HuH-7.5 (cell line): ENCODE measurements at regions not wholly inside any gene's neighbourhood (a gene's known extent, or its start where the extent isn't known, plus 50 kb on each side); places are given as distances from the start of the nearest gene placed in this dataset.

Source experiments
- DNase-seq: peaks from one replicate; pipeline ENCODE4 v3.0.0; 2011; ENCODE audit warnings: low spot score

DNA sequence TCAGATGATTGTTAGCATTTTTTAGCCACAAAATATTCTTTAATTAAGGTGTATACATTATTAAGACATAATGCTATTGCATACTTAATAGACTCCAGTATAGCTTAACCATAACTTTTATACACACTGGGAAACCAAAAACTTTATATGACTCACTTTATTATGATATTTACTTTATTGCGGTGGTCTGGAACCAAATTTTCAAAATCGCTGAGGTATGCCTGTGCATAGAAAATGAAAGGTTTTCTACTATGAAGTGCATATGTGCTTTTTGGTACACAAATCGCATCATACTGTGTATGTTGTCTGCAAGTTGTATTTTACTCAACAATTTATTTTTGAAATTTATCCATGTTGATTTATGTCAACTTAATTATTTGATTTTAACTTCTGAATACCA lies 875.1 kb downstream of the SLC4A3 start:
- no peak for DNase-seq

DNA sequence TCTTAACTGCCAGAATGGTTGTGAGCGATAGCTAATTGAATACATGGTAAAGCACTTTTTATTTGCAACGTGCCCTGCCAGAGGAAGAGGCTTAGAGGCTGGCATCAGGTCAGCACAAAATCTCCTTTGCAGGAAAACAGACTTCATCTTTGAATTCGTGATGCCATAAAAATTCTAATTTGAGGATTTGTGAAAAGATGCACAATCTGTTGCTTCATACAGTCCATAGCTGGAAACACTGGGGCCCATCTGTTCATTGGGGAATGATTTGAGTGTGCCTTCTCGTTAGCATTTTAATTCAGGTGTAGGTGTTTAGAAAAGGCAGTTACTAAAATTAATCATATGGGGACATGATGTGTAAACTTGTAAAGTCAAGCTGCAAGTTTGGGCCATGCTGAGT lies 876.0 kb downstream of the SLC4A3 start:
- DNase-seq, result no peak

DNA sequence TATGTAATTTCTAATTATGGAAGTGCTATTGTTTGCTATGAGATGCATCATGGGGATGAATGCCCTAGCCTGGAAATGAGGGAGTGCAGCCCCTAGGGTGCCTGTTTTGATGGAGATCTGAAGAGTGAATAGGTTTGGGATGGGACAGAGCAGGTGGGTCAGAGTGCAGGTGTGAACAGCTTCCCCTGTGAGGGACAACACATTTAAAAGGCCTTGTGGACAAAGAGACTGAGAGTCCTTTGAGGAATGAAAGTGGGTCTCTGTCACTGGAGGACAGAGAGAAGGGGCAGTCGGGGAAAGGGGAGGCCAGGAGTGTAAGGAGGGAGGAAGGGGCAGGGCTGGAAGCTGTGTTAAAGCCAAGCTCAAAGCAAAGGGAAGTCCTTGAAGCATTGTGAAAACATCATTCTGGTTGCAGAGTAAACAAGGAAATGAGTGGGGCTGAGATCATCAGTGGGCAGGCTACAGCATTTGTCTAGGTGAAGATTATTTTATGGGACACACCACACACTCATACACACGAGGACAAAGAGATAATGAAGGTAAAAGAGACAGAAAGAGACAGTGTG lies 877.6 kb downstream of the SLC4A3 start:
- no peak for DNase-seq

DNA sequence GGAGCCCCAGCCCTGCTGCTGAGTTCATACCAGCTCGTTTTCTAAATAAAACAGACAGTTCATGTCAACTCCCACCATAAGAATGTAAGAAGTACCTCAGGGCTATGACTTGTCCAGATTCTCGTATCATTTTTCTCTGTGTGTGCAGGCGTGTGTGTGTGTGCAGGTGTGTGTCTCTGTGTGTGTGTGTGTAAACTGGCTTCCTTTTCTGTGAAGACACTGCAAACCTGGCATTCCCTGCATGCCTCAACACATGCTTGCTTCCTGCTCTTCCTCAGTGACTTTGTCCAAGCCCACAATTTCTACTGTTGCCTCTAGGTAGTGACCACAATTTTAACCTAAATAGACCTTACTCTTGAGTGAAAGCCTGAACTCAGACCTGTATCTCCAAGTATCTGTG lies 879.0 kb downstream of the SLC4A3 start:
- no peak for DNase-seq

DNA sequence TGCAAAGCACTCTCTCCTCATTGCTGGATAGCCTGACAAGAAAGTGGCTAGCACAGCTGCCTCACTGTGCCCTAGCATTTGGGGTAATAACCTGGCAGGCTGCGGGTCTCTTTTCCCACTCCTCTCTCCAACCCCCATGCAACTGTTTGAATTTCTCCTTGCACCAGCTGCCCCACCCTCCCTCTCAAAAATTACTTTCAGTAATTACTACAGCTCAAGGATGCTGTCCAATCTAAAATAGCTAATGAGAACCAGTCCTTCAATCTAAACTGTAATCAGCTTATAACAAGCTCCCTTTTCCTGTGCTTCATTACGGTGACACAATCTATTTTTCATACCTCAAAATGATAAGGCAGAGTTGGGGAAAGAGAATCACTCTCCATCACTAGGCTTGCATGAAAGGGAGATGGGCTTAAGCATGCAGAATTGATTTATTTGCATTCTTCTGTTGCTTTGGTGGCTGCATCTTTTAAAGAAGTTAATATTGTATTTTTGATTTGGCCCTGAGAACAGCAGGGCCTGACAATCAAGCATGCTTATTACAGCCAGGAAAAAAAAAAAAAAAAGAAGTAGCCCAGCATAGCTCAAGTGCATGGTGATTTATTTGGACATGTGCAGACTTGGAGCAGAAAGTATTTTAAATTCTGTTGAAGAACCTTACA lies 881.8 kb downstream of the SLC4A3 start:
- no peak for DNase-seq

DNA sequence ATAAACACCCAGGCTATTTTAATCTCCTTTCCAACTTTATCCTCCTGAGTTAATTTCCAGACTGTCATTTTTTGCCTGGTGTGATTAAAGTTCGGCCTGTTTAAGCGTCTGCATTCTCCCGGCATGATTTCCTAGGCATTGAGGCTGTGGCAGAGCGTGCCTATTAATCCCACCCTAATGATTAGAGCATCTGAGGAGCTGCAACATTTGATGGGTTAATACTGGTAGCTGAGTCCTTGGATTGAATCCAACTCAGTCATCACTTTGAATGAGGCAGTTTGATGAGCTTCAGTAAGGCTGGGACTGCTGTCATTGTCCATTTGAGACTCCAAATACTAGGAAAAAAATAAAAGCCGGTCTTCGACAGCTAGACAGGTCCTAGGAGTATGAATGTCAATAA lies 882.5 kb downstream of the SLC4A3 start:
- no peak for DNase-seq

DNA sequence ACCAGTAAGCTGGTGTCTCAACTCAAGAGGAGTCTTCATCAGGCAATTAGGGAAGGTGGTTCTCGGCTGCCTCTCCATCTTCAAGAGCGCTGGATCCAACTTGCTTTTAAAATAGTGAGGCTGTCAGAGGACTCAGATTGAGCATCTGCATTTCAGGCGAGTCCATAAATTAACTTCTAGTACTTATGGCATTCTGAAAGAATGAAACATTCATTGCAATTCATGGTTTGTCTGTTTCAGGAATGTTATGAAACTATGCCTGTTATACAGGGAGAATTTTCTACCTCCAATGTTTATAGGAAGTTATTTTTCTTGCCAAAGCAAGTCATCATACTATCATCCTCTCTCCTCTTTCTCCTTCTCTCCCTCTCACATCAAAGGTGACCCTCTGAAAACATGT lies 883.2 kb downstream of the SLC4A3 start:
- no peak for DNase-seq

DNA sequence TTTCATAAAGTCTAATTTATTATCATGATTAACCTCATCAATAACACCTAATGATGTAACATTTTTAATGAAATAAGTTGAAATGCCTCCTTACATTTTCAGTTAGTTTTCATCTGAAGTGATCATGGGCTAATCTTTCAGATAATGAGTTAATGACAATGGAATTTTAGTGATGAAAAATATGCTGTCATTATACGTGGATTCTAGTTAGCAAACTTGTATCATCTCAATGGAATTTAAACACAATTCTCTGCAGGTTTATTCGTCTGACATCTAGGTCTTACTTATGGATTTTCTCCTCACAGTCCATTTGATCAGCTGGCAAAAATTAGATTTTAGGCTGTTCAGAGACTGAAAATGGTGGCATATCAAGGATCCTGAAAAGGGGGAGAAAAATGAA lies 885.0 kb downstream of the SLC4A3 start:
- DNase-seq, result no peak

DNA sequence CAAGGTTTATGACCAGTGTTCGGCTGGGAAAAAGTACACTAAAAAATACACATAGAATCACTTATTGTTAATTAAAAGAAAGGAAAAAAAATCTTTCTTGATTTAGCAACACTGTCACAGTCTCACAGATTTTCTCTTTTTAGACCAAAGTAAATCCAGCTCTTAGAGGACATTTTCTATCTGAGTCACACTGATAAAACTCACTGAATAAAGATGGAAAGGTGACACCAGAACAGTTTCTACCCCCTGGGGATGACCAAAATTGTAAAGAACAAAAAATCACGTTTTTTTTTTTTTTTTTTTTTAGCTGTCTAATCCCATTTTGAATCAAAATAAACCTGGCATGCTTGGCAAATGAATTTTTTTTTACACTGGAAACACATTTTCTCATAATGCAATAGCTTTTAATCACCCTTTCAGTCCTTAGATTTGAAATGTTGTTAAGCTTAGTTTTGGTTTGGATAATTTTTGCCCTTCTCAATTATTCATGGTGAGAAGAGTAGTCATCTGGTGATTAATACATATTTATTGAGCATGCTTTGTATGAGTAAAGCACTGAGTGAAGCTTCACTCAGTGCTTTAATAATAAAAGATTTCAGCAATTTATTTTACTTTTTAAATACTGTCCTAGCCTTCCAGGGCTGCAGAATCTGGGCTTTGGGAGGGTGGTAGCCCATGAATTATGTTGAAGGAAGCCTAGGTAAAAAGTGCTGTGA lies 886.3 kb downstream of the SLC4A3 start:
- DNase-seq, result no peak

DNA sequence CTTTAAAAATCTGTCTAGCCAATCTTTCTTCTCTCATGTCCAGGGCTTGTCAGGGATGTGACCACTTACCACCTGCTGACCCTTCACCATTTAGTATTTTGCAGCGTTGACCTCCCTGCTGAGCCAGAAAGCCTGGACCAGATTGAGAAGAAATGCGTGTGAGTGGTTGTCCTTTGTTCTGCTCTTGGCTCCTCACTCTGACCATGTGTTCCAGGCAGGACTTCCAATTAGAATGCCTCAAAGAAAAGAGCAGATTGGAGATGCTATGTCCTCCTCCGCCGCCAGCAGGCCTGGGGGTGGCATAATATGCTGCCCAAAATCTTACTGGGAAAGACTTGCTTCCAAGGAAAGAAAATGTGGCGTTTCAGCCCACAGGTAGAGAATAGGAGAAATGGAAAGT lies 894.1 kb downstream of the SLC4A3 start:
- DNase-seq, result no peak

DNA sequence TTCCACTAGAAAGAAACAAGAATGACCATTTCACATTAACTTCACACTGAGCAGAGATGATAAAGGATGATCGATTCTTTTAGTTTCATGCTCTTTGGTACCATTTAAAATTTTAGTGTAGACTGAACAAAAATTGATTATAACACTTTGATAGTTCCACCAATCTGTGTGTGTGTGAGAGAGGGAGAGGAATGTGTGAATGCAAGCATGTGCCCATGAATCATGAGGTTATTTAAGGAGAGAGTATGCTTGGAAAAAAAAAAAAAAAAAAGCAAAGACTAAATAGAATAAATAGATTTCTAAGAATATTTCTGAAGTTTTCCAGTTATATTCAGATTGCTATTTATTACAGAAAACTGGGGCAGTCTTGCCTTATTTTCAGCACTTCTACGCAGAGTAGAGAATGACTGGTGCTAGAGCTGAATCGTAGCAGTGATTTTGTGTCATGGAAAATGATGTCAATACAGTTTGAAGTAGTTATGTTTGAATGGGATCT lies 900.8 kb downstream of the SLC4A3 start:
- no peak for DNase-seq

DNA sequence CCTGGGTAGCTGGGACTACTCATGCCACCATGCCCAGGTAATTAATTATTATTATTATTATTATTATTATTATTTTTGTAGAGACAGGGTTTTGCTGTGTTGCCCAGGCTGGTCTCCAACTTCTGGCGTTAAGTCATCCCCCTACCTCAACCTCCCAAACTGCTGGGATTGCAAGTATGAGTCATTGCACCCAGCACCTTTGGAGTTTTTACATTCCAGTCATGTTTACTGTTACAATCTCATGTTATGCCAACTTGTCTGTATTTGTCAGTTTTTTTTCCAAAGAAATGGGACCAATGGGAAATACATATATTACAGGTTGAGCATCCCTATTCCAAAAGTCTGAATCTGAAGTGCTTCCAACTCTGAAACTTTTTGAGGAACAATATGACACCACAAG lies 903.8 kb downstream of the SLC4A3 start:
- DNase-seq, result no peak

DNA sequence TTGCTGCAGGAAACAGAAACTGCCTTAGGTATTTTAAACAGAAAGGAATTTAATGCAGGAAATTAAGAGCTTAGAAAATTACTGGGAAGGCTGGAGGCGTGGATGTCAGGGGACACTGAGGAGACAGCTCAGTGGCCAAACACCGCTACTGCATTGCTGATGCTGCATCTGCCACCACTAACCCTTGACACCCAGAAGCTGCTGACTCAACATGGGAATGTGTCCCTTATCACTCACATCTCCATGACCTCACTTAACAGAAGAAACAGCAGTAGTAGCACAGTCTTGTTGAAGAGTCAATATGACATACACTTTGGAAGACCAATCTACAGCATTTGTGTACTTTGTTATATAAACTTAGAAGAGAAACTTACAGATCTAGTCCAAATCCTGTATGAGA lies 906.1 kb downstream of the SLC4A3 start:
- no peak for DNase-seq

DNA sequence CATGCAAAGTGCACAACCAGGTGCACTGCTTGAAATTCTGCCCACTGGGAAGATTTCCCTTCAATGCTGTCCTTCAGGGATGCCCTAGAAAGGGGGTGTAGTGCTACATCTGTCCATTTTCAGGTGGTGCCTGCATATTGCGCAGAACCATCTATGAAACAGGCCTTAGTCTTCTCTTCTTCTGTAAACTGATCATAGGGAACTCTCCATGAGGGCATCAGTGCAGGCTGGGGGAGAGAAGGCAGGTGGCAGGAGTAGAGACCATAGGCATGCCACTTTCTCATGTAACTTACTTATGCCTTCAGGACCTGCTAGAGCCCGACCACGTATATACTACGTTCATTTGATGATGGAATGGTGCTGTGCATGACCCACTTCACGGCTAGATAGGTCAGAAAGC lies 912.1 kb downstream of the SLC4A3 start:
- DNase-seq, result no peak

DNA sequence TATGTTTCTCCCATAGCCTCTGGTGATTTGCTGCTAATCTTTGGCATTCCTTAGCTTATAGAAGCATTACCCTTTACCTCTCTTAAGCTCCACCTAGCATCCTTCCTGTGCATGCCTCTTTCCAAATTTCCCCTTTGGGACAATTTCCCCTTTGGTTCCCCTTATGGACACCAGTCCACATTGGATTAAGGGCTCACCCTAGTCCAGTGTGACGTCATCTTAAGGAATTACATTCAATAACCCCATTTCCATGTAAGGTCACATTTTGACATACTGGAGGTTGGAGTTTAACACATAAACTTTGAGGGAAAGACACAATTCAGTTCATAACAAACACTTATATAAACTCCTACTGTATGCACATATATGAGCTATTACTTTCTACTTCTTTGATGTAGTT lies 916.6 kb downstream of the SLC4A3 start:
- DNase-seq, result no peak

DNA sequence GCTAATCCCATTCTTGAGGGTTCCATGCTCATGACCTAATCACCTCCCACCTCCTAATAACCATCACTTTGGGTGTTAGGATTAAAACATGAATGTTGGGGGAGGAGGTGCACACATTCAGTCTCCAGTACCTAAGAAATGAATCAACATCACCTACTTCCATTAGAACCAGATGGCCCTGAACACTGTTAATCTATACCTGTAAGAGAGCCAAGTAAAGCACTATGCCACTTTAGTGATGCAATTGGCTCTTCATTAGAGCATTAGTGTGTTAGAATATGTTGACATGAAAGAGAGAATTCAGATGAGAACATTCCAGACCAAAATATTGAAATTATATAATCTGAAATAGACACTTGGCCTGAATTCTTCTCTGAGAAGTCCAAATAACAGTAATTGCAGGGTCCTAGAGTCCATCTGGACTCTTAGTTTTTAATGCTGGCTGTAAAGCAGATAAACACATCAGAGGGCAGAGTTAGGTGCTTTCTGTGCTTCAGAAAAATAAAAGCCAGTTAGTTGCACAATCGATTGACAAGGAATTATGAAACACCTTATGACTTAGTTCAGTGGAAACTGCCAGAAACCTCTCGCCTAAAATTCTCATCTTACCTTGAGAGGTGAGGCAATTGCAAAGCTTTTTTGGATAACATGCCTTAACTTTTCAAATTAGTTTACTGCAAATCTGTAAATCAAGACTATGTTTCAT lies 923.7 kb downstream of the SLC4A3 start:
- no peak for DNase-seq

DNA sequence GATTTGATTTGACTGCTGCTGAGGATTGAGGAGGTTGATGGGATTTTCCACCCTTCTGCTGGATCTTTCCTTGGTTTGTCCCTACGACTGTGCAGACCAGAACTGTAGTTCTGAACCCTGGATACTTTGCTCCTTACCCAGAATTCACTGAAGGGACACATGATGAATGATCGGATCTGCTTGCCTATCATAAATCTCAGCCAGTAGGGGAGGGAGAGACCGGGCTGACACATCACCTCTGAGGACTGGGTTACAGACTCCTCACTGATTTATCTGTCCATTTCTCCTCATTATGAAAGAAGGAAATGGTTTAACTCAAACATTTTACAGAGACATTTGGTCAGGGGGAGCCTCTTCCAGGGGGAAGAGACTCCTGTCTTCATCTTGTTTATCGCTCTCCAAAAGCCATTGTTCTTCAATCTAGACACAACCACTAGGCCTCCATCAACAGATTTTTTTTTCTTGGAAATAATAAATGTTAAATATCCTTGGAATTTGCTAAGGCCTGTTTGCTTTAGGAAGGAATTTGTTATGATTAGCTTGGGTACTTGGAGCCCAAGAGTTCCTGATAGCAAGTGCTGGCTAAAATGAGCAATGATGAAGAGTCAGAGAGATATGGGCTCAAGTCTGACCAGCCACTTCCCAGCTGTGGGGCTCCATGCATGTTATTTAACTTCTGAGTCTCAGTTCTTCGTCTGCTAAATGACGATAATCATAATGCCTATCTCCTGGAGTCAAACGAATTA lies 925.5 kb downstream of the SLC4A3 start:
- DNase-seq, result no peak

DNA sequence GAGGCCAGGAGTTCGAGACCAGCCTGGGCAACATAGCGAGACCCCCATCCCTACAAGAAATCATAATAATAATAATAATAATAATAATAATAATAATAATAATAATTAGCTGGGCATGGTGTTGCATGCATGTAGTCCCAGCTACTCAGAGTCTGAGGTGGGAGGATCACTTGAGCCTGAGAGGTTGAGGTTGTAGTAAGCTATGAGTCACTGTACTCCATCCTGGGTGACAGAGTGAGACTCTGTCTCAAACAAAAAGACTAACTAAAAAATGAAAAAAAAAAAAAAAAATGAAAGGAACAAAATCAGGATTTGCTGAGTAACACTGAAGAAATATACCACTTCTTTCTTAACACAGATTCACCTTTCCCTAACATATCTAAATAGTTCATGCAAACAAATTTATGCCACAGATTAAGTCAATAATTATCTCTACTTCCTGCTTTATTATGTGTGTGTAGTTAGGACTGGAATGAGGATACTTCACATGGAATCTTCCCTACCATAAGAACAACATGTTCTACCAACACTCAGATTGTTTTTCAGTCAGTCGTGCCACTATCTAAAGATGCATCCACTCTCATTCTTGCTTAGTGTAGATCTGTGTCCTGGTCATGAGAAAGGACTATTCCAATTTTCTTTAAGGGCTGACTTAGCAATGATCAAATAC lies 928.7 kb downstream of the SLC4A3 start:
- DNase-seq, result no peak

DNA sequence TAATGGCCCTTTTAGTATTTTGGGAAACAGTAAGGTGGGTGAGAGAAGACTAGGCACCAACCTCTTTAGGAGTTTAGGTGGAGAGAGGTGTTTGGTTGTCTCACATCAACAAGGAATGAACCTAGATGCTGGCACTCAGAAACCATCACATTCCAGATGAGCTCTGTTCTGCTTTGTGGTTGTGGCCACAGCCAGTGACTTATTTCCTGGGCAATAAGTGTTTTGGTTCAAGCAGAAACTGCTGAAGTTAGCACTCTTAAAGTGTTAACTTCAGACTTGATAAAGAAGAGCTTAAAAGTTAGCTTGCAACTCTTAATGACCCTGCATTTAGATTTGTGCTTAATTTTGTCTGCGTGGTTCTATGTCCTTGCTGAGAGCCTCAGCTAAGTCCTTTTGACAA lies 929.2 kb downstream of the SLC4A3 start:
- DNase-seq, result no peak

DNA sequence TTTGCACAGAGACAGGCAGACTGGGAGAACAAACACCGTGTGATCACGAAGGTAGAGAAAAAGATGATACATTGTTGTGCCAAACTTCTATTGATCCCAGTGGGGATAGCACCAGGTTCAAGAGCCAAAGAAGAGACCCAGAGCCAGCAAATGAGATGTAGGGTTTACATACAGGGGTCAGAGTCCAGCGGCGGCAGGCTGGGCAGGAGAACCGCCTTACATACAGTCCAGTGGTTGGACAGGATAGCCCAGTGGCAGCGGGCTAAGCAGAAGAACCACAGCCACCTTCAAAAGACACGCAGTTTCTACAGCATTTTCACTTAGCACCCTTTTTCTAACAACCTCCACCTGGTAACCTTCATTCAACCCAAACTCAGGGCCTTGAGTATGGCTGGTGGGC lies 932.8 kb downstream of the SLC4A3 start:
- DNase-seq, result no peak

DNA sequence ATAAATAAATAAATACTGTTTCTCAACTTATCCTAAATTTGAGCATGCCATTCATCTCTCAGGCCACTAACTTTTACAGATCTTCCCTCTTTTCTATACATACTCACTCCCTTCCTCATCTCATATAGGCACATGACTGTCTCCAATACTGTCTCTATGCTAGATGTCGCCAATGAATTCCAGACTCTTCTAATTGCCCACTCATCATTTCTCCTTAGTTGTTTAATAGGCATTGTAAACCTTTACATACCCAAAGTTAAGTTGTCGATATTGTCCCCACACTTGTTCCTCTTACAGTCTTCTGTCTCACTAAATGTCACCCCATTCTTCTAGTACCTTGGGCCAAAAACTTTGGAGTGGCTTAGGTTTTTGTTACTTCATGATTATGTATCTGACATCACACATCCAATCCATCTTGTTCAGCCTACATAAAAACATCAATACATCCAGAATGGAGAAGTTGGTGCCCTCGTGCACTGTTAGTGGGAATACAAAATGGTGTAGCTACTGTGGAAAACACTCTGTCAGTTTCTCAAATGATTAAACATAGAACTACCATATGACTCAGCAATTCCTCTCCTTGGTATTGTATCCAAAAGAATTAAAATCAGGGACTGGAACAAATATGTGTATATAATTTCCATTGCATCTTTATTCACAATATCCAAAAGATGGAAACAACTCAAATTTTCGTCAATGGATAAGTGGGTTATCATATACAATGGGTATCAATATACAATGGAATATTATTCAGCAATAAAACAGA lies 935.1 kb downstream of the SLC4A3 start:
- DNase-seq, result no peak
